Caco-2 (cell line): ENCODE measurements at regions not wholly inside any gene's neighbourhood (a gene's known extent, or its start where the extent isn't known, plus 50 kb on each side); places are given as distances from the start of the nearest gene placed in this dataset.

ENCODE experiments used
- BruUV-seq: library from RNA; stranded (reverse); fragments of 400-500 nt; replicated peaks from 2 replicates; lab custom pipeline; 2021; lab: Mats Ljungman, UMichigan
- CTCF ChIA-PET: fragments of 300-600 bp; sonication (Branson Sonifier 250); formaldehyde crosslinking; loops from one replicate; lab custom pipeline; 2022; ENCODE audit warnings: antibody characterized with exemption; lab: Charles Lee
- POLR2A ChIA-PET: fragments of 300-600 bp; sonication (Branson Sonifier 250); formaldehyde crosslinking; loops from one replicate; lab custom pipeline; 2022; ENCODE audit warnings: antibody characterized with exemption; lab: Charles Lee
- DNase-seq, 2 experiments: peaks; one replicate each; pipeline versions ENCODE4 v3.0.0 to v3.0.0-alpha.2; 2020 to 2022
- H3K27me3 ChIP-seq: replicated peaks from 2 replicates; pipeline ENCODE4 v1.6.0; 2011; ENCODE audit warnings: low read length; ENCODE audit not compliant: control insufficient read depth, insufficient read depth
- H3K36me3 ChIP-seq: 2 replicates; pipeline ENCODE4 v1.5.1; 2011; ENCODE audit warnings: low read length; ENCODE audit not compliant: control insufficient read depth, insufficient read depth
- H3K4me1 ChIP-seq: fragments of 250-450 bp; sonication (Bioruptor Pico); 2 replicates; pipeline ENCODE4 v1.5.1; 2020; ENCODE audit warnings: mild to moderate bottlenecking
- H3K4me3 ChIP-seq: 2 replicates; pipeline ENCODE4 v1.5.1; 2011; ENCODE audit warnings: low read depth, mild to moderate bottlenecking, control low read depth, low read length
- H3K9me3 ChIP-seq: fragments of 250-450 bp; sonication (Bioruptor Pico); 2 replicates; pipeline ENCODE4 v1.5.1; 2020; ENCODE audit warnings: mild to moderate bottlenecking, moderate library complexity
- H3K27ac Mint-ChIP-seq: one replicate; pipeline ENCODE4 v1.8.0; 2022; ENCODE audit warnings: mixed read lengths; ENCODE audit not compliant: unreplicated experiment
- H3K27me3 Mint-ChIP-seq: one replicate; pipeline ENCODE4 v1.8.0; 2022; ENCODE audit warnings: mixed read lengths; ENCODE audit not compliant: insufficient read depth, unreplicated experiment
- H3K36me3 Mint-ChIP-seq: one replicate; pipeline ENCODE4 v1.8.0; 2022; ENCODE audit warnings: mild to moderate bottlenecking, mixed read lengths; ENCODE audit not compliant: insufficient read depth, unreplicated experiment
- H3K4me1 Mint-ChIP-seq: one replicate; pipeline ENCODE4 v1.8.0; 2022; ENCODE audit warnings: low read depth, mixed read lengths; ENCODE audit not compliant: unreplicated experiment
- H3K4me3 Mint-ChIP-seq: one replicate; pipeline ENCODE4 v1.8.0; 2022; ENCODE audit warnings: mild to moderate bottlenecking, moderate library complexity, mixed read lengths; ENCODE audit not compliant: unreplicated experiment
- H3K9me3 Mint-ChIP-seq: one replicate; pipeline ENCODE4 v1.8.0; 2022; ENCODE audit warnings: mixed read lengths; ENCODE audit not compliant: unreplicated experiment
- intact Hi-C: fragments of 100-400 bp; cut with micrococcal nuclease; formaldehyde crosslinking; loops from one replicate; pipeline ENCODE4 v1.10.0; 2022; ENCODE audit not compliant: unreplicated experiment
- TF ChIP-seq, protein P1 (sequence below), 2 experiments: fragments of 200-600 bp in 1 of 2; IDR thresholded peaks; 1 replicate in 1 of 2; 2 replicates in 1 of 2; pipeline versions ENCODE4 v1.5.1 to v1.8.0; 2011 to 2022; ENCODE audit warnings: antibody characterized with exemption in 1 of 2, control low read depth in 1 of 2, inconsistent platforms in 1 of 2, low read depth in 1 of 2, low read length in 1 of 2, mild to moderate bottlenecking in 1 of 2, moderate library complexity in 1 of 2; ENCODE audit not compliant: insufficient read depth in 1 of 2, severe bottlenecking in 1 of 2, unreplicated experiment in 1 of 2

GRCh38 chr2:238995634-238996033 is 147.7 kb downstream of the TWIST2 start:
- no peak overlapping the region for H3K4me3 Mint-ChIP-seq
- H3K27me3 ChIP-seq = no peaks in the 10 kb centered on the region
- CTCF ChIA-PET = no interaction called here

GRCh38 chr2:238996331-238997136 is 148.6 kb downstream of the TWIST2 start:
- no peak overlapping the region for H3K4me3 Mint-ChIP-seq
- Histone ChIP-seq H3K27me3 (no peaks in the 10 kb centered on the region), H3K36me3 (no peaks in the 10 kb centered on the region), H3K4me1 (no peaks in the 10 kb centered on the region), H3K4me3 (no peak overlapping the region), H3K9me3 (no peaks in the 10 kb centered on the region)
- DNase-seq = no peak
- ChIA-PET CTCF (no interaction called here), POLR2A (no interaction called here)
- no peaks in the 10 kb centered on the region for H3K4me1 Mint-ChIP-seq
- no peak overlapping the region for H3K27ac Mint-ChIP-seq
- TF ChIP-seq, protein P1, sequence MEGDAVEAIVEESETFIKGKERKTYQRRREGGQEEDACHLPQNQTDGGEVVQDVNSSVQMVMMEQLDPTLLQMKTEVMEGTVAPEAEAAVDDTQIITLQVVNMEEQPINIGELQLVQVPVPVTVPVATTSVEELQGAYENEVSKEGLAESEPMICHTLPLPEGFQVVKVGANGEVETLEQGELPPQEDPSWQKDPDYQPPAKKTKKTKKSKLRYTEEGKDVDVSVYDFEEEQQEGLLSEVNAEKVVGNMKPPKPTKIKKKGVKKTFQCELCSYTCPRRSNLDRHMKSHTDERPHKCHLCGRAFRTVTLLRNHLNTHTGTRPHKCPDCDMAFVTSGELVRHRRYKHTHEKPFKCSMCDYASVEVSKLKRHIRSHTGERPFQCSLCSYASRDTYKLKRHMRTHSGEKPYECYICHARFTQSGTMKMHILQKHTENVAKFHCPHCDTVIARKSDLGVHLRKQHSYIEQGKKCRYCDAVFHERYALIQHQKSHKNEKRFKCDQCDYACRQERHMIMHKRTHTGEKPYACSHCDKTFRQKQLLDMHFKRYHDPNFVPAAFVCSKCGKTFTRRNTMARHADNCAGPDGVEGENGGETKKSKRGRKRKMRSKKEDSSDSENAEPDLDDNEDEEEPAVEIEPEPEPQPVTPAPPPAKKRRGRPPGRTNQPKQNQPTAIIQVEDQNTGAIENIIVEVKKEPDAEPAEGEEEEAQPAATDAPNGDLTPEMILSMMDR (IDR thresholded peaks at IDR 0.05; ENCODE audit: insufficient read depth in 1 of 2, low read depth in 1 of 2, low read length in 1 of 2, severe bottlenecking in 1 of 2, unreplicated experiment in 1 of 2) = no peak
- BruUV-seq = no TSS peak
- intact Hi-C loops = no loop called here
- no peaks in the 10 kb centered on the region for H3K9me3 Mint-ChIP-seq
- no peaks in the 10 kb centered on the region for H3K36me3 Mint-ChIP-seq
- peaks cover 3% of the 10 kb centered on the region for H3K27me3 Mint-ChIP-seq

More at GRCh38 chr2:238995634-238996033, 147.7 kb downstream of the TWIST2 start:
- Histone ChIP-seq H3K4me3 (no peak overlapping the region), H3K4me1 (no peaks in the 10 kb centered on the region), H3K36me3 (no peaks in the 10 kb centered on the region), H3K9me3 (no peaks in the 10 kb centered on the region)
- intact Hi-C loops = no loop called here
- Mint-ChIP-seq H3K36me3 (no peaks in the 10 kb centered on the region), H3K4me1 (no peaks in the 10 kb centered on the region), H3K27me3 (peaks cover 3% of the 10 kb centered on the region), H3K27ac (no peak overlapping the region), H3K9me3 (no peaks in the 10 kb centered on the region)
- POLR2A ChIA-PET = no interaction called here
- no peak for DNase-seq
- TF ChIP-seq, protein P1 (IDR thresholded peaks at IDR 0.05; ENCODE audit: insufficient read depth in 1 of 2, low read depth in 1 of 2, low read length in 1 of 2, severe bottlenecking in 1 of 2, unreplicated experiment in 1 of 2) = no peak
- no TSS peak for BruUV-seq

- POLR2A ChIA-PET = no interaction called here
- BruUV-seq = no TSS peak
- H3K27ac Mint-ChIP-seq = no peak overlapping the region
Observed at GRCh38 chr2:238997137-238997390, 149.2 kb downstream of the TWIST2 start.

More at GRCh38 chr2:238997137-238997390, 149.2 kb downstream of the TWIST2 start:
- TF ChIP-seq, protein P1 (IDR thresholded peaks at IDR 0.05; ENCODE audit: insufficient read depth in 1 of 2, low read depth in 1 of 2, low read length in 1 of 2, severe bottlenecking in 1 of 2, unreplicated experiment in 1 of 2) = no peak
- H3K4me3 ChIP-seq = no peak overlapping the region
- CTCF ChIA-PET = no interaction called here
- H3K4me1 ChIP-seq = no peaks in the 10 kb centered on the region
- H3K36me3 Mint-ChIP-seq = no peaks in the 10 kb centered on the region
- intact Hi-C loops = no loop called here
- H3K9me3 ChIP-seq = no peaks in the 10 kb centered on the region
- H3K4me1 Mint-ChIP-seq = no peaks in the 10 kb centered on the region
- no peaks in the 10 kb centered on the region for H3K27me3 ChIP-seq
- H3K36me3 ChIP-seq = no peaks in the 10 kb centered on the region
- no peak overlapping the region for H3K4me3 Mint-ChIP-seq
- no peak for DNase-seq
- peaks cover 3% of the 10 kb centered on the region for H3K9me3 Mint-ChIP-seq
- peaks cover 3% of the 10 kb centered on the region for H3K27me3 Mint-ChIP-seq
